ENCODE measurements at regions not wholly inside any gene's neighbourhood (a gene's known extent, or its start where the extent isn't known, plus 50 kb on each side); places are given as distances from the start of the nearest gene placed in this dataset.

GRCh38 chr9:82890401-82890800 lies 172.5 kb downstream of the RASEF start:
- Histone ChIP-seq H3K27ac (ENCODE audit: low read depth, low read length) (no peak overlapping the region), H3K36me3 (ENCODE audit: control insufficient read depth in 3 of 3, insufficient read depth in 3 of 3, low read length in 3 of 3) (no peaks in the 10 kb centered on the region), H3K9ac (ENCODE audit: low read depth in 1 of 3, low read length in 3 of 3) (no peak overlapping the region), H3K4me1 (ENCODE audit: control insufficient read depth in 3 of 3, insufficient read depth in 3 of 3, low read length in 3 of 3) (no peaks in the 10 kb centered on the region), H3K4me3 (ENCODE audit: low read length in 3 of 3) (no peak overlapping the region), H3K9me3 (ENCODE audit: control insufficient read depth in 3 of 3, low read length in 3 of 3) (no peaks in the 10 kb centered on the region), H3K27me3 (ENCODE audit: control insufficient read depth in 3 of 3, insufficient read depth in 3 of 3, low read length in 3 of 3) (no peaks in the 10 kb centered on the region)

DNA sequence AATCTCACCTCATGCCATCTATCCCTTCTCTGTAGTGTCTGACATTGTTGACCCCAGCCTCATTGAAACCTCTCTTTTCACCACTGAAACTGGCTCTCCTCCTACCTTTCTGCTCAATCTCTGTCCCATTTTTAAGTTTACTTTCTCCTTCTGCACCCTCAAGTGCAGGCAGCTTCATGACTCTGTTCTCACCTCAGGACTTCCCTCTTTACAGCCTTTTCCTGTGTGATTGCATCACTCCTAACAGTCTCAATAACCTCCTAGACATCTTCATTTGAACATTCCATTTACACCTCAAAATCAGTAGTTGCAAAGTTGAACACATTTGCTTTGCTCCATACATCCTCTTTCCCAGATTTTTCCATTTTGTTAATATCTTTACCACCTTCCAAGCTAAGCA lies 172.1 kb downstream of the RASEF start:
- Histone ChIP-seq H3K27ac (ENCODE audit: low read depth, low read length) (no peak overlapping the region), H3K36me3 (ENCODE audit: control insufficient read depth in 3 of 3, insufficient read depth in 3 of 3, low read length in 3 of 3) (no peaks in the 10 kb centered on the region), H3K4me1 (ENCODE audit: control insufficient read depth in 3 of 3, insufficient read depth in 3 of 3, low read length in 3 of 3) (no peaks in the 10 kb centered on the region), H3K4me3 (ENCODE audit: low read length in 3 of 3) (no peak overlapping the region), H3K27me3 (ENCODE audit: control insufficient read depth in 3 of 3, insufficient read depth in 3 of 3, low read length in 3 of 3) (no peaks in the 10 kb centered on the region), H3K9me3 (ENCODE audit: control insufficient read depth in 3 of 3, low read length in 3 of 3) (no peaks in the 10 kb centered on the region), H3K9ac (ENCODE audit: low read depth in 1 of 3, low read length in 3 of 3) (no peak overlapping the region)

GRCh38 chr9:82891321-82891720 lies 171.6 kb downstream of the RASEF start:
- no peaks in the 10 kb centered on the region for H3K9me3 ChIP-seq (ENCODE audit: control insufficient read depth in 3 of 3, low read length in 3 of 3)
- no peak overlapping the region for H3K27ac ChIP-seq (ENCODE audit: low read depth, low read length)
- no peak overlapping the region for H3K4me3 ChIP-seq (ENCODE audit: low read length in 3 of 3)
- H3K27me3 ChIP-seq (ENCODE audit: control insufficient read depth in 3 of 3, insufficient read depth in 3 of 3, low read length in 3 of 3), result no peaks in the 10 kb centered on the region
- H3K9ac ChIP-seq (ENCODE audit: low read depth in 1 of 3, low read length in 3 of 3), result no peak overlapping the region
- no peaks in the 10 kb centered on the region for H3K36me3 ChIP-seq (ENCODE audit: control insufficient read depth in 3 of 3, insufficient read depth in 3 of 3, low read length in 3 of 3)
- H3K4me1 ChIP-seq (ENCODE audit: control insufficient read depth in 3 of 3, insufficient read depth in 3 of 3, low read length in 3 of 3), result no peaks in the 10 kb centered on the region

DNA sequence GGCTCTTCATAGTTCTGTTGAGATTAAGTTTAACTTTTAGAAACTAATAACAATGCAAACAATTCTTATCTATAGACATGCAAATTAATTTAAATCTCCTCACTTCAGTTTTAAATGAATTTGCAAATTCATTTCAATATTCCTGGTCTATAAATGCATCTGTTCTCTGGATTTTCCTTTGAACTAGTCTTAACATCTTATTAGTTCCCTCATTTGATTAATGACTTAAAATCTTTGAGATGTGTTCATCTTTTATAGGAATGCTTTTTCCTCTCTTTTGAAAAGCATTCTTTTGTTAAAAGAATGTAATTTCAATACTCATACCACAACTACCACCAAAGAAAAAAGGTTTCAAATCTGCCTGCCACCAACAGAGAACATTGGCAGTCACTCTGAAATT lies 169.4 kb downstream of the RASEF start:
- Histone ChIP-seq H3K27me3 (ENCODE audit: control insufficient read depth in 3 of 3, insufficient read depth in 3 of 3, low read length in 3 of 3) (no peaks in the 10 kb centered on the region), H3K36me3 (ENCODE audit: control insufficient read depth in 3 of 3, insufficient read depth in 3 of 3, low read length in 3 of 3) (no peaks in the 10 kb centered on the region), H3K4me1 (ENCODE audit: control insufficient read depth in 3 of 3, insufficient read depth in 3 of 3, low read length in 3 of 3) (no peaks in the 10 kb centered on the region), H3K9me3 (ENCODE audit: control insufficient read depth in 3 of 3, low read length in 3 of 3) (no peaks in the 10 kb centered on the region), H3K9ac (ENCODE audit: low read depth in 1 of 3, low read length in 3 of 3) (no peak overlapping the region), H3K27ac (ENCODE audit: low read depth, low read length) (no peak overlapping the region), H3K4me3 (ENCODE audit: low read length in 3 of 3) (no peak overlapping the region)

DNA sequence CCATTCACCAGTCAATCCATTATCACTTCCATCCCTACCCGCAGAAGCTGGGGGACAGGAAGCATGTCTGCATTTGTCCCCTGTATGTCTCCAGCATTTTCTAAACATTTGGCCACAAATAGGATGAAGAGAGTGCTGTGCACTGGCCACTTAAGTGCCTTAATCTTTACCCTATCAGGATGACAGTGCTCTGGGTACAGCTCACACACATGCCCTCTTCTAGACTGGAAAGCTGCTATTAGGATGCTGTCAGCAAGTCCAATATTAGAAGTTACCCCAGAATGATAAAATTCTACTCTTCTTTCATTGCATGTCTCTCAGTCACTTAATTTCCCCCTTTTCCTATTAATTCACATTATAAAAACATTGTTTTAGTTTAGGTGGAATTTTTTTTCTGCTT lies 168.4 kb downstream of the RASEF start:
- no peaks in the 10 kb centered on the region for H3K9me3 ChIP-seq (ENCODE audit: control insufficient read depth in 3 of 3, low read length in 3 of 3)
- no peak overlapping the region for H3K4me3 ChIP-seq (ENCODE audit: low read length in 3 of 3)
- no peaks in the 10 kb centered on the region for H3K36me3 ChIP-seq (ENCODE audit: control insufficient read depth in 3 of 3, insufficient read depth in 3 of 3, low read length in 3 of 3)
- no peak overlapping the region for H3K9ac ChIP-seq (ENCODE audit: low read depth in 1 of 3, low read length in 3 of 3)
- H3K27ac ChIP-seq (ENCODE audit: low read depth, low read length), result no peak overlapping the region
- no peaks in the 10 kb centered on the region for H3K4me1 ChIP-seq (ENCODE audit: control insufficient read depth in 3 of 3, insufficient read depth in 3 of 3, low read length in 3 of 3)
- H3K27me3 ChIP-seq (ENCODE audit: control insufficient read depth in 3 of 3, insufficient read depth in 3 of 3, low read length in 3 of 3), result no peaks in the 10 kb centered on the region

GRCh38 chr9:82894961-82895821 lies 167.8 kb downstream of the RASEF start:
- Histone ChIP-seq H3K27ac (ENCODE audit: low read depth, low read length) (no peak overlapping the region), H3K9ac (ENCODE audit: low read depth in 1 of 3, low read length in 3 of 3) (no peak overlapping the region)

DNA sequence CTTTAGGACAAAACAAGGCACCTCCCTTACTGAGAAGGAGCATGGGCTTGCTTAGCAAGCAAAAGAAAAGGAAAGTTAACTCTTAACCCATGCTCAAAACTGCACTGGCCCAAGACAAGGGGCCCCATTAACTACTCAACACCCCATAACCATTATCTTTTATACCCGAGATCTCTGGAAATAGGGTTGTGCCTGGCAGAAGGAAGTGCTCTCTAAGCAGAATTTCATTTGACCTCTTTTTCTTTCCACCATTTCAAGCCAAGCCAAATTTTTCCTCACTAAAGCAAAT lies 167.2 kb downstream of the RASEF start:
- H3K27ac ChIP-seq (ENCODE audit: low read depth, low read length), result no peak overlapping the region
- no peak overlapping the region for H3K9ac ChIP-seq (ENCODE audit: low read depth in 1 of 3, low read length in 3 of 3)
- H3K36me3 ChIP-seq (ENCODE audit: control insufficient read depth in 3 of 3, insufficient read depth in 3 of 3, low read length in 3 of 3), result no peaks in the 10 kb centered on the region
- no peaks in the 10 kb centered on the region for H3K27me3 ChIP-seq (ENCODE audit: control insufficient read depth in 3 of 3, insufficient read depth in 3 of 3, low read length in 3 of 3)
- H3K4me3 ChIP-seq (ENCODE audit: low read length in 3 of 3), result no peak overlapping the region
- H3K9me3 ChIP-seq (ENCODE audit: control insufficient read depth in 3 of 3, low read length in 3 of 3), result no peaks in the 10 kb centered on the region
- H3K4me1 ChIP-seq (ENCODE audit: control insufficient read depth in 3 of 3, insufficient read depth in 3 of 3, low read length in 3 of 3), result no peaks in the 10 kb centered on the region

More at GRCh38 chr9:82894961-82895821, 167.8 kb downstream of the RASEF start:
- H3K4me3 ChIP-seq (ENCODE audit: low read length in 3 of 3), result no peak overlapping the region
- no peaks in the 10 kb centered on the region for H3K27me3 ChIP-seq (ENCODE audit: control insufficient read depth in 3 of 3, insufficient read depth in 3 of 3, low read length in 3 of 3)
- no peaks in the 10 kb centered on the region for H3K9me3 ChIP-seq (ENCODE audit: control insufficient read depth in 3 of 3, low read length in 3 of 3)
- H3K4me1 ChIP-seq (ENCODE audit: control insufficient read depth in 3 of 3, insufficient read depth in 3 of 3, low read length in 3 of 3), result no peaks in the 10 kb centered on the region
- no peaks in the 10 kb centered on the region for H3K36me3 ChIP-seq (ENCODE audit: control insufficient read depth in 3 of 3, insufficient read depth in 3 of 3, low read length in 3 of 3)

DNA sequence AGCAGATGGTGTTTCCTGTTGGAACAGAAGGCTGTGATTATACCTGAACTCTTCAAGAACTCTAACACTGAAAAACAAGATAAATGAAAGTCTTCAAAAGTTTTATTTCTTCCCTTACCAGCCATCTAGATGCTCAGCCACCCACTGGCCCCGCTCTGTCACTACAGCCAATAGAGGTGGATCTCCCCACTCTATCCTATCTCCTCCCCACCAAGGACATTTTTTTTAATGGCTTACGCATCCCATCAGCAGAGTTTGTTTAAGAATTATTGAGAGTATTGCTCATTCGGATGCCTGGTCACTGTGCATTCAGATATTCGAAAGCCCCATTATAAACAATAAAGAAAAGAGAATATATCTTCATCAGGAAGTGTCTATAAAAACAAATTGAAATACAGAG lies 159.4 kb downstream of the RASEF start:
- H3K4me1 ChIP-seq (ENCODE audit: control insufficient read depth in 3 of 3, insufficient read depth in 3 of 3, low read length in 3 of 3), result no peaks in the 10 kb centered on the region
- H3K4me3 ChIP-seq (ENCODE audit: low read length in 3 of 3), result no peak overlapping the region
- no peaks in the 10 kb centered on the region for H3K27me3 ChIP-seq (ENCODE audit: control insufficient read depth in 3 of 3, insufficient read depth in 3 of 3, low read length in 3 of 3)
- H3K9ac ChIP-seq (ENCODE audit: low read depth in 1 of 3, low read length in 3 of 3), result no peak overlapping the region
- H3K9me3 ChIP-seq (ENCODE audit: control insufficient read depth in 3 of 3, low read length in 3 of 3), result no peaks in the 10 kb centered on the region
- no peak overlapping the region for H3K27ac ChIP-seq (ENCODE audit: low read depth, low read length)
- H3K36me3 ChIP-seq (ENCODE audit: control insufficient read depth in 3 of 3, insufficient read depth in 3 of 3, low read length in 3 of 3), result no peaks in the 10 kb centered on the region

- H3K4me1 ChIP-seq (ENCODE audit: control insufficient read depth in 3 of 3, insufficient read depth in 3 of 3, low read length in 3 of 3), result no peaks in the 10 kb centered on the region
- H3K27ac ChIP-seq (ENCODE audit: low read depth, low read length), result no peak overlapping the region
- no peak overlapping the region for H3K4me3 ChIP-seq (ENCODE audit: low read length in 3 of 3)
- H3K9ac ChIP-seq (ENCODE audit: low read depth in 1 of 3, low read length in 3 of 3), result no peak overlapping the region
- H3K9me3 ChIP-seq (ENCODE audit: control insufficient read depth in 3 of 3, low read length in 3 of 3), result peaks cover 0 to 7% (median 0%) of the 10 kb centered on the region in 3 donors
- H3K27me3 ChIP-seq (ENCODE audit: control insufficient read depth in 3 of 3, insufficient read depth in 3 of 3, low read length in 3 of 3), result no peaks in the 10 kb centered on the region
- H3K36me3 ChIP-seq (ENCODE audit: control insufficient read depth in 3 of 3, insufficient read depth in 3 of 3, low read length in 3 of 3), result no peaks in the 10 kb centered on the region
Observed at GRCh38 chr9:82911996-82912395, 150.9 kb downstream of the RASEF start.

DNA sequence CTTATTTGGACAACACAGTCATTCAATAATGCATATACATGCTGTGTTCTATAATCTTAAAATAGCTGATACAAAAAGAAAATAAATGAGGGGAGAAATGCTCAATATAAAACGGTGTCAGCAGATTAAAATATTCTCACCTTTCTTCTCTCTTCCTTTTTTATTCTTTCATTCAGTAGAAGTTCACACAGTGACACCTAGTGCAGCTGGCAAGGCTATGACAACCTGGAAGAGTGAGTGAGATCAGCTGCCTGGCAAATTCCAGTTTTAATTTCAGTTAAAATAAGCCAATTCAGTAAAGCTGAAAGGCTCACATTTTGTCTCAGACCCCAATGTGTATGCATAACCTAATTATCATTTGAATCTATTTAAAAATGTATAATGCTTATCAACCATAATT lies 150.3 kb downstream of the RASEF start:
- Histone ChIP-seq H3K36me3 (ENCODE audit: control insufficient read depth in 3 of 3, insufficient read depth in 3 of 3, low read length in 3 of 3) (no peaks in the 10 kb centered on the region), H3K4me1 (ENCODE audit: control insufficient read depth in 3 of 3, insufficient read depth in 3 of 3, low read length in 3 of 3) (no peaks in the 10 kb centered on the region), H3K9ac (ENCODE audit: low read depth in 1 of 3, low read length in 3 of 3) (no peak overlapping the region), H3K4me3 (ENCODE audit: low read length in 3 of 3) (no peak overlapping the region), H3K27ac (ENCODE audit: low read depth, low read length) (no peak overlapping the region), H3K27me3 (ENCODE audit: control insufficient read depth in 3 of 3, insufficient read depth in 3 of 3, low read length in 3 of 3) (no peaks in the 10 kb centered on the region), H3K9me3 (ENCODE audit: control insufficient read depth in 3 of 3, low read length in 3 of 3) (peaks cover 0 to 7% (median 0%) of the 10 kb centered on the region in 3 donors)

All from skeletal muscle tissue (tissue), 3 donors.